ENCODE measurements at regions not wholly inside any gene's neighbourhood (a gene's known extent, or its start where the extent isn't known, plus 50 kb on each side); places are given as distances from the start of the nearest gene placed in this dataset.

DNA sequence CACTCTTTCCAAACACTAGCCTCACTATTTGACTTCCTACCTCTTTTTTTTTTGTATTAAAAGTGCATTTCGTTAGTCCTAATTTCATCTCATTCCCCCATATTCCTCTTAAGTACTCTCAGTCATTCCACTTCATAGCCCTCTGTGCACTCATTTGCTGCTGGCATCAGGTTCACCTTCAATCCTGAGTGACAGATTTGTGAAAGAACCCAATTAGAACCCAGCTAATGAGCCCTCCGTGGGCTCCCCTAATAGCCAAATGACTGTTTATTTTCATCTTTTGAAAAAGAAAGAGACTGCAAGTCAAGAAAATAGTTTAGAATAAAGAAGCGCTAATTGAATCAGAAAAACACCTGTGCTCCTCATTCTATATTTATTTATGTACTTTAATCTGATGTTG is 512.1 kb upstream of the LRATD1 start:
- TF ChIP-seq, protein P1, sequence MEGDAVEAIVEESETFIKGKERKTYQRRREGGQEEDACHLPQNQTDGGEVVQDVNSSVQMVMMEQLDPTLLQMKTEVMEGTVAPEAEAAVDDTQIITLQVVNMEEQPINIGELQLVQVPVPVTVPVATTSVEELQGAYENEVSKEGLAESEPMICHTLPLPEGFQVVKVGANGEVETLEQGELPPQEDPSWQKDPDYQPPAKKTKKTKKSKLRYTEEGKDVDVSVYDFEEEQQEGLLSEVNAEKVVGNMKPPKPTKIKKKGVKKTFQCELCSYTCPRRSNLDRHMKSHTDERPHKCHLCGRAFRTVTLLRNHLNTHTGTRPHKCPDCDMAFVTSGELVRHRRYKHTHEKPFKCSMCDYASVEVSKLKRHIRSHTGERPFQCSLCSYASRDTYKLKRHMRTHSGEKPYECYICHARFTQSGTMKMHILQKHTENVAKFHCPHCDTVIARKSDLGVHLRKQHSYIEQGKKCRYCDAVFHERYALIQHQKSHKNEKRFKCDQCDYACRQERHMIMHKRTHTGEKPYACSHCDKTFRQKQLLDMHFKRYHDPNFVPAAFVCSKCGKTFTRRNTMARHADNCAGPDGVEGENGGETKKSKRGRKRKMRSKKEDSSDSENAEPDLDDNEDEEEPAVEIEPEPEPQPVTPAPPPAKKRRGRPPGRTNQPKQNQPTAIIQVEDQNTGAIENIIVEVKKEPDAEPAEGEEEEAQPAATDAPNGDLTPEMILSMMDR (conservative IDR thresholded peaks at IDR 0.05; ENCODE audit: low read depth in 2 of 2): no peak
- TF ChIP-seq, protein P2, sequence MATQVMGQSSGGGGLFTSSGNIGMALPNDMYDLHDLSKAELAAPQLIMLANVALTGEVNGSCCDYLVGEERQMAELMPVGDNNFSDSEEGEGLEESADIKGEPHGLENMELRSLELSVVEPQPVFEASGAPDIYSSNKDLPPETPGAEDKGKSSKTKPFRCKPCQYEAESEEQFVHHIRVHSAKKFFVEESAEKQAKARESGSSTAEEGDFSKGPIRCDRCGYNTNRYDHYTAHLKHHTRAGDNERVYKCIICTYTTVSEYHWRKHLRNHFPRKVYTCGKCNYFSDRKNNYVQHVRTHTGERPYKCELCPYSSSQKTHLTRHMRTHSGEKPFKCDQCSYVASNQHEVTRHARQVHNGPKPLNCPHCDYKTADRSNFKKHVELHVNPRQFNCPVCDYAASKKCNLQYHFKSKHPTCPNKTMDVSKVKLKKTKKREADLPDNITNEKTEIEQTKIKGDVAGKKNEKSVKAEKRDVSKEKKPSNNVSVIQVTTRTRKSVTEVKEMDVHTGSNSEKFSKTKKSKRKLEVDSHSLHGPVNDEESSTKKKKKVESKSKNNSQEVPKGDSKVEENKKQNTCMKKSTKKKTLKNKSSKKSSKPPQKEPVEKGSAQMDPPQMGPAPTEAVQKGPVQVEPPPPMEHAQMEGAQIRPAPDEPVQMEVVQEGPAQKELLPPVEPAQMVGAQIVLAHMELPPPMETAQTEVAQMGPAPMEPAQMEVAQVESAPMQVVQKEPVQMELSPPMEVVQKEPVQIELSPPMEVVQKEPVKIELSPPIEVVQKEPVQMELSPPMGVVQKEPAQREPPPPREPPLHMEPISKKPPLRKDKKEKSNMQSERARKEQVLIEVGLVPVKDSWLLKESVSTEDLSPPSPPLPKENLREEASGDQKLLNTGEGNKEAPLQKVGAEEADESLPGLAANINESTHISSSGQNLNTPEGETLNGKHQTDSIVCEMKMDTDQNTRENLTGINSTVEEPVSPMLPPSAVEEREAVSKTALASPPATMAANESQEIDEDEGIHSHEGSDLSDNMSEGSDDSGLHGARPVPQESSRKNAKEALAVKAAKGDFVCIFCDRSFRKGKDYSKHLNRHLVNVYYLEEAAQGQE (IDR thresholded peaks at IDR 0.05; ENCODE audit: unreplicated experiment): no peak
- TF ChIP-seq EZH2 (IDR thresholded peaks at IDR 0.05; ENCODE audit: low read depth, unreplicated experiment) (no peak), CREB1 (CRISPR knock-in tag; IDR thresholded peaks at IDR 0.05; ENCODE audit: low read depth) (no peak), POLR2AphosphoS5 (IDR thresholded peaks at IDR 0.05; ENCODE audit: low read depth) (no peak), EZH2phosphoT487 (IDR thresholded peaks at IDR 0.05; ENCODE audit: unreplicated experiment) (no peak), NANOG (IDR thresholded peaks at IDR 0.05; ENCODE audit: borderline replicate concordance) (no peak), STAT1 (IDR thresholded peaks at IDR 0.05; ENCODE audit: unreplicated experiment) (no peak), JUNB (IDR thresholded peaks at IDR 0.05; ENCODE audit: unreplicated experiment) (no peak), ZNF331 (CRISPR knock-in tag; IDR thresholded peaks at IDR 0.05; ENCODE audit: low read depth) (no peak)
- TF ChIP-seq, protein P3, sequence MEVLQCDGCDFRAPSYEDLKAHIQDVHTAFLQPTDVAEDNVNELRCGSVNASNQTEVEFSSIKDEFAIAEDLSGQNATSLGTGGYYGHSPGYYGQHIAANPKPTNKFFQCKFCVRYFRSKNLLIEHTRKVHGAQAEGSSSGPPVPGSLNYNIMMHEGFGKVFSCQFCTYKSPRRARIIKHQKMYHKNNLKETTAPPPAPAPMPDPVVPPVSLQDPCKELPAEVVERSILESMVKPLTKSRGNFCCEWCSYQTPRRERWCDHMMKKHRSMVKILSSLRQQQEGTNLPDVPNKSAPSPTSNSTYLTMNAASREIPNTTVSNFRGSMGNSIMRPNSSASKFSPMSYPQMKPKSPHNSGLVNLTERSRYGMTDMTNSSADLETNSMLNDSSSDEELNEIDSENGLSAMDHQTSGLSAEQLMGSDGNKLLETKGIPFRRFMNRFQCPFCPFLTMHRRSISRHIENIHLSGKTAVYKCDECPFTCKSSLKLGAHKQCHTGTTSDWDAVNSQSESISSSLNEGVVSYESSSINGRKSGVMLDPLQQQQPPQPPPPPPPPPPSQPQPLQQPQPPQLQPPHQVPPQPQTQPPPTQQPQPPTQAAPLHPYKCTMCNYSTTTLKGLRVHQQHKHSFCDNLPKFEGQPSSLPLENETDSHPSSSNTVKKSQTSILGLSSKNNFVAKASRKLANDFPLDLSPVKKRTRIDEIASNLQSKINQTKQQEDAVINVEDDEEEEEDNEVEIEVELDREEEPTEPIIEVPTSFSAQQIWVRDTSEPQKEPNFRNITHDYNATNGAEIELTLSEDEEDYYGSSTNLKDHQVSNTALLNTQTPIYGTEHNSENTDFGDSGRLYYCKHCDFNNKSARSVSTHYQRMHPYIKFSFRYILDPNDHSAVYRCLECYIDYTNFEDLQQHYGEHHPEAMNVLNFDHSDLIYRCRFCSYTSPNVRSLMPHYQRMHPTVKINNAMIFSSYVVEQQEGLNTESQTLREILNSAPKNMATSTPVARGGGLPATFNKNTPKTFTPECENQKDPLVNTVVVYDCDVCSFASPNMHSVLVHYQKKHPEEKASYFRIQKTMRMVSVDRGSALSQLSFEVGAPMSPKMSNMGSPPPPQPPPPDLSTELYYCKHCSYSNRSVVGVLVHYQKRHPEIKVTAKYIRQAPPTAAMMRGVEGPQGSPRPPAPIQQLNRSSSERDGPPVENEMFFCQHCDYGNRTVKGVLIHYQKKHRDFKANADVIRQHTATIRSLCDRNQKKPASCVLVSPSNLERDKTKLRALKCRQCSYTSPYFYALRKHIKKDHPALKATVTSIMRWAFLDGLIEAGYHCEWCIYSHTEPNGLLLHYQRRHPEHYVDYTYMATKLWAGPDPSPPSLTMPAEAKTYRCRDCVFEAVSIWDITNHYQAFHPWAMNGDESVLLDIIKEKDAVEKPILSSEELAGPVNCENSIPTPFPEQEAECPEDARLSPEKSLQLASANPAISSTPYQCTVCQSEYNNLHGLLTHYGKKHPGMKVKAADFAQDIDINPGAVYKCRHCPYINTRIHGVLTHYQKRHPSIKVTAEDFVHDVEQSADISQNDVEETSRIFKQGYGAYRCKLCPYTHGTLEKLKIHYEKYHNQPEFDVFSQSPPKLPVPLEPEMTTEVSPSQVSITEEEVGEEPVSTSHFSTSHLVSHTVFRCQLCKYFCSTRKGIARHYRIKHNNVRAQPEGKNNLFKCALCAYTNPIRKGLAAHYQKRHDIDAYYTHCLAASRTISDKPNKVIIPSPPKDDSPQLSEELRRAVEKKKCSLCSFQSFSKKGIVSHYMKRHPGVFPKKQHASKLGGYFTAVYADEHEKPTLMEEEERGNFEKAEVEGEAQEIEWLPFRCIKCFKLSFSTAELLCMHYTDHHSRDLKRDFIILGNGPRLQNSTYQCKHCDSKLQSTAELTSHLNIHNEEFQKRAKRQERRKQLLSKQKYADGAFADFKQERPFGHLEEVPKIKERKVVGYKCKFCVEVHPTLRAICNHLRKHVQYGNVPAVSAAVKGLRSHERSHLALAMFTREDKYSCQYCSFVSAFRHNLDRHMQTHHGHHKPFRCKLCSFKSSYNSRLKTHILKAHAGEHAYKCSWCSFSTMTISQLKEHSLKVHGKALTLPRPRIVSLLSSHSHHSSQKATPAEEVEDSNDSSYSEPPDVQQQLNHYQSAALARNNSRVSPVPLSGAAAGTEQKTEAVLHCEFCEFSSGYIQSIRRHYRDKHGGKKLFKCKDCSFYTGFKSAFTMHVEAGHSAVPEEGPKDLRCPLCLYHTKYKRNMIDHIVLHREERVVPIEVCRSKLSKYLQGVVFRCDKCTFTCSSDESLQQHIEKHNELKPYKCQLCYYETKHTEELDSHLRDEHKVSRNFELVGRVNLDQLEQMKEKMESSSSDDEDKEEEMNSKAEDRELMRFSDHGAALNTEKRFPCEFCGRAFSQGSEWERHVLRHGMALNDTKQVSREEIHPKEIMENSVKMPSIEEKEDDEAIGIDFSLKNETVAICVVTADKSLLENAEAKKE (CRISPR knock-in tag; IDR thresholded peaks at IDR 0.05): no peak
- TF ChIP-seq, protein P4, sequence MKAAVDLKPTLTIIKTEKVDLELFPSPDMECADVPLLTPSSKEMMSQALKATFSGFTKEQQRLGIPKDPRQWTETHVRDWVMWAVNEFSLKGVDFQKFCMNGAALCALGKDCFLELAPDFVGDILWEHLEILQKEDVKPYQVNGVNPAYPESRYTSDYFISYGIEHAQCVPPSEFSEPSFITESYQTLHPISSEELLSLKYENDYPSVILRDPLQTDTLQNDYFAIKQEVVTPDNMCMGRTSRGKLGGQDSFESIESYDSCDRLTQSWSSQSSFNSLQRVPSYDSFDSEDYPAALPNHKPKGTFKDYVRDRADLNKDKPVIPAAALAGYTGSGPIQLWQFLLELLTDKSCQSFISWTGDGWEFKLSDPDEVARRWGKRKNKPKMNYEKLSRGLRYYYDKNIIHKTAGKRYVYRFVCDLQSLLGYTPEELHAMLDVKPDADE (IDR thresholded peaks at IDR 0.05): no peak
